PFSK-1 (cell line): ENCODE measurements at regions not wholly inside any gene's neighbourhood (a gene's known extent, or its start where the extent isn't known, plus 50 kb on each side); places are given as distances from the start of the nearest gene placed in this dataset.

Experiments
- FOXP2 ChIP-seq: optimal IDR thresholded peaks from 2 replicates; pipeline ENCODE3; 2011; ENCODE audit warnings: borderline replicate concordance, control low read depth, inconsistent platforms; ENCODE audit not compliant: insufficient read depth; ENCODE audit errors: extremely low read length, extremely low read depth
- POLR2AphosphoS5 ChIP-seq: IDR thresholded peaks from 2 replicates; pipeline ENCODE4 v1.6.1; 2012; ENCODE audit warnings: low read depth, mild to moderate bottlenecking, control low read depth, low read length, moderate library complexity
- SIN3A ChIP-seq: IDR thresholded peaks from 2 replicates; pipeline ENCODE4 v1.6.1; 2012; ENCODE audit warnings: mild to moderate bottlenecking, low read length, moderate library complexity, borderline replicate concordance; ENCODE audit not compliant: insufficient read depth
- TAF1 ChIP-seq: IDR thresholded peaks from 2 replicates; pipeline ENCODE4 v1.6.1; 2012; ENCODE audit warnings: low read length, control low read depth, borderline replicate concordance; ENCODE audit not compliant: insufficient read depth
- TF ChIP-seq, protein P1 (sequence below), 2 experiments: IDR thresholded peaks; 2 replicates each; pipeline versions ENCODE4 v1.6.1 to v1.8.0; 2011 to 2012; ENCODE audit warnings: low read depth in 2 of 2, low read length in 2 of 2, control low read depth in 1 of 2, inconsistent platforms in 1 of 2, mild to moderate bottlenecking in 1 of 2, moderate library complexity in 1 of 2; ENCODE audit not compliant: insufficient read depth in 1 of 2

DNA sequence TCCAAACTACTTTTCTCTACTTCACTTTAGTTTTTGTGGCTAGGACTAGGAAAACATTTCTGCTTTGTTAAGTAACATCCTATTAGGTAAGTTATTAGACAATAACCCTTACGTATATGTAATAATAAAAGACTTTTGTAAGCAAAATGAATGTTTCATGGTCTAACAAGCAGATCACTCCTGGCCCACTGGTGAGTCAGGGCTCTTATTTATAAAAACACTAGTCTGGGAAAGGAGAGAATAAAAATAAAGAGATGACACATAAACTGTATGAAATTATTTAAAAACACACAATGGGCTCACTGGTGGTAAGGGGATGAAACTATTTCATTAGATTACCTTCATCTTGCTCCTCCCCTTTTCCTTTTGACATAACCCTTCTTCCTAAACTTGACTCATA is 2212.2 kb upstream of the ACO1 start:
- no peak for TF ChIP-seq TAF1
- no peak for TF ChIP-seq FOXP2

DNA sequence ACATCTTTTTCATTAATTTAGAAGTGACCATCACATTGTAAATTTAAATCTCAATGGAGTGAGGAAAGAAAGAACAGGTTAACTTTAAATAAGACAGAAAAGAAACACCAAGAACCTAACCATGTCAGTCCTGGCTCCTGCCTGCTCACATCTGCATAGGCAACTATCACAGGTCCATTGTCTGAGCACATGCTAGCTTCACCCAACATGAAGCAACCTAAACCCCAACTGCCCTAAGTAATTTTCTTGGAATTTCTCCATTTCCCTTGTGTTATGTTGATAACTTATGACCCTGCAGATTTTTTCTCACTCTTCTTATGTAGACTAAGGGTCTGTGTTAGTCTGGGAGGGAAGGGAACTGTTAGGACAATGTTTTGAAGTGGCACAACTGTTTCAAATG is 2205.8 kb upstream of the ACO1 start:
- no peak for TF ChIP-seq FOXP2
- TF ChIP-seq POLR2AphosphoS5: no peak
- no peak for TF ChIP-seq TAF1
- TF ChIP-seq SIN3A: no peak
- TF ChIP-seq, protein P1, sequence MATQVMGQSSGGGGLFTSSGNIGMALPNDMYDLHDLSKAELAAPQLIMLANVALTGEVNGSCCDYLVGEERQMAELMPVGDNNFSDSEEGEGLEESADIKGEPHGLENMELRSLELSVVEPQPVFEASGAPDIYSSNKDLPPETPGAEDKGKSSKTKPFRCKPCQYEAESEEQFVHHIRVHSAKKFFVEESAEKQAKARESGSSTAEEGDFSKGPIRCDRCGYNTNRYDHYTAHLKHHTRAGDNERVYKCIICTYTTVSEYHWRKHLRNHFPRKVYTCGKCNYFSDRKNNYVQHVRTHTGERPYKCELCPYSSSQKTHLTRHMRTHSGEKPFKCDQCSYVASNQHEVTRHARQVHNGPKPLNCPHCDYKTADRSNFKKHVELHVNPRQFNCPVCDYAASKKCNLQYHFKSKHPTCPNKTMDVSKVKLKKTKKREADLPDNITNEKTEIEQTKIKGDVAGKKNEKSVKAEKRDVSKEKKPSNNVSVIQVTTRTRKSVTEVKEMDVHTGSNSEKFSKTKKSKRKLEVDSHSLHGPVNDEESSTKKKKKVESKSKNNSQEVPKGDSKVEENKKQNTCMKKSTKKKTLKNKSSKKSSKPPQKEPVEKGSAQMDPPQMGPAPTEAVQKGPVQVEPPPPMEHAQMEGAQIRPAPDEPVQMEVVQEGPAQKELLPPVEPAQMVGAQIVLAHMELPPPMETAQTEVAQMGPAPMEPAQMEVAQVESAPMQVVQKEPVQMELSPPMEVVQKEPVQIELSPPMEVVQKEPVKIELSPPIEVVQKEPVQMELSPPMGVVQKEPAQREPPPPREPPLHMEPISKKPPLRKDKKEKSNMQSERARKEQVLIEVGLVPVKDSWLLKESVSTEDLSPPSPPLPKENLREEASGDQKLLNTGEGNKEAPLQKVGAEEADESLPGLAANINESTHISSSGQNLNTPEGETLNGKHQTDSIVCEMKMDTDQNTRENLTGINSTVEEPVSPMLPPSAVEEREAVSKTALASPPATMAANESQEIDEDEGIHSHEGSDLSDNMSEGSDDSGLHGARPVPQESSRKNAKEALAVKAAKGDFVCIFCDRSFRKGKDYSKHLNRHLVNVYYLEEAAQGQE (IDR thresholded peaks at IDR 0.05; ENCODE audit: insufficient read depth in 1 of 2, low read depth in 2 of 2, low read length in 2 of 2): no peak

DNA sequence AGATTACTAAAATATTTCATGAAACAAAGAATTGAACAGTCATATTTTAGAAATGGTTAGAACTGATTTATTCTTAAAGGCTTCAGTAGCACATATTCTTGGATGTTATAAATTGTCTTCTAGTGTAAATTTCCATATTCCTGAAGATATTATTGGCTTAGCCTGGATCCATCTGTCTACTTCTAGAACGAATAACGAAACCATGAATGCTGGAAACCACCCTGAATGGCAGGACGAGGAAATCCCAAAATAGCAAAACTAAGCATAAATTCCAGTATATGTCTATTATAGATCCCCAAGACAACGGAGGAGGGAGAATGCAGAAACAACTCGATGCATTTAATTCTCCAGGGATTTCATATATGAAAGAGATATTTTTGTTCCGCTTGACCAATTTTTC is 2191.0 kb upstream of the ACO1 start:
- TF ChIP-seq SIN3A (no peak), TAF1 (no peak)
- TF ChIP-seq, protein P1 (IDR thresholded peaks at IDR 0.05; ENCODE audit: insufficient read depth in 1 of 2, low read depth in 2 of 2, low read length in 2 of 2): no peak

DNA sequence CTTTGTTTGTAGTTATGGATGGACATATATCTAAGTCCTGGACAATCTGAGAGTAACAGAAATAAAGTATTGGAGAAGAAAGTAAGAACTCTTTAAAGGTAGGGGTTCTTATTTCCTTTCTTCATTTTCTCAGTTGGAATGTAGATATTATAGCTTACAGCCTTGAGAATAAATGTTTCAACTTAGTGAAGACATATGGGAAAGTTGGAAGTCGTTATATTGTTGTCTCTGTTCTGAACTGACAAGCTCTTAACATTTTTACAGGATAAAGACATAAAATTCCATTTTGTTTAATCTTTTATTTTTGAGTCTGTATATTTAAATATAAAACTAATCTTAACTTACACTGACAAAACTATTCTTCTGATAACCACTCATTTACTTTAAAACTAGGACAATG is 2187.5 kb upstream of the ACO1 start:
- TF ChIP-seq FOXP2: no peak
- TF ChIP-seq, protein P1 (IDR thresholded peaks at IDR 0.05; ENCODE audit: insufficient read depth in 1 of 2, low read depth in 2 of 2, low read length in 2 of 2): no peak
- no peak for TF ChIP-seq POLR2AphosphoS5
- no peak for TF ChIP-seq SIN3A
- no peak for TF ChIP-seq TAF1

DNA sequence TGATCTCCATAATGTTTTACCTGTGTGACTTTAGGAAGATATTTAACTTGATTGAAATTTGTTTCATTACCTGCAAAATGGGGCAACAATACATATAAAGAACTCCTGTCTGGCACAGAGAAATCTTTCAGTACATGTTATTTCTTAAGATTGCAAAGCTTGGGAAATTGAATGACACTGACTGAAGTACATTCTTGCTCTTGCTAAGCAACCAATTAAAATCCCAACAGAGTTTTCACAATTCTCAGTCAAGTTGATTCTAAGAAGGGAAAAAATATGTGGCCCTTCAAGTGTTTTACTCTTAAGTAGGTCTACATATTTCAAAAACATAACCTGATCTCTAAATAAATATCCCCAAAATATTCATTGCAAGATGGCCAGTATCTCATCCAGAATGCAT is 2187.0 kb upstream of the ACO1 start:
- TF ChIP-seq TAF1 (no peak), POLR2AphosphoS5 (no peak), FOXP2 (no peak), SIN3A (no peak)
- TF ChIP-seq, protein P1 (IDR thresholded peaks at IDR 0.05; ENCODE audit: insufficient read depth in 1 of 2, low read depth in 2 of 2, low read length in 2 of 2): no peak

DNA sequence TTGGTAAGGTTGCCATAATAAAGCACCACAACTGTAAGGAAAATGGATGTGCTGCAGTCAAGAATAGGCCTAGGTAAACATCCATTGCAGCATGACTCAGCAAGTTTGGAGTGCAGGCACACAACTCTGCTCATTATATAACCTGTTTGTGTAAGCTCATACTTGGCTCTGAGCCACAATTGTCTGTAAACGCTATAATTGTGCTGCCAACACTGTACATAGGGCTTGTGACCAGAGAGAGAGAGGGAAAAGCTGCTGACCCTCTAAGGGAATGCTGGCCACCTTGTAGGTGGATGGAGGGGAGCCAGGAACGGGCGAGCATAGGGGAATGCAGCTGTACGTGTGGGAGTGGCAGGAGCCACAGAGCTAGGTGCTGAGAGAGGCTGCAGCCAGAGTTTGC is 2186.5 kb upstream of the ACO1 start:
- no peak for TF ChIP-seq TAF1
- no peak for TF ChIP-seq POLR2AphosphoS5
- TF ChIP-seq SIN3A: no peak
- TF ChIP-seq, protein P1 (IDR thresholded peaks at IDR 0.05; ENCODE audit: insufficient read depth in 1 of 2, low read depth in 2 of 2, low read length in 2 of 2): no peak
- no peak for TF ChIP-seq FOXP2
